Inflammatory macrophage (primary cell): ENCODE measurements at regions not wholly inside any gene's neighbourhood (a gene's known extent, or its start where the extent isn't known, plus 50 kb on each side); places are given as distances from the start of the nearest gene placed in this dataset.
"Not testable (repeated sequence)": the region's sequence is repeated elsewhere in the genome, so short reads cannot be mapped to it uniquely, and the experiment has no call there.

Source experiments
- DNase-seq, 2 donors: peaks; one replicate each; pipeline ENCODE4 v3.0.0-alpha.2; 2020 to 2022

DNA sequence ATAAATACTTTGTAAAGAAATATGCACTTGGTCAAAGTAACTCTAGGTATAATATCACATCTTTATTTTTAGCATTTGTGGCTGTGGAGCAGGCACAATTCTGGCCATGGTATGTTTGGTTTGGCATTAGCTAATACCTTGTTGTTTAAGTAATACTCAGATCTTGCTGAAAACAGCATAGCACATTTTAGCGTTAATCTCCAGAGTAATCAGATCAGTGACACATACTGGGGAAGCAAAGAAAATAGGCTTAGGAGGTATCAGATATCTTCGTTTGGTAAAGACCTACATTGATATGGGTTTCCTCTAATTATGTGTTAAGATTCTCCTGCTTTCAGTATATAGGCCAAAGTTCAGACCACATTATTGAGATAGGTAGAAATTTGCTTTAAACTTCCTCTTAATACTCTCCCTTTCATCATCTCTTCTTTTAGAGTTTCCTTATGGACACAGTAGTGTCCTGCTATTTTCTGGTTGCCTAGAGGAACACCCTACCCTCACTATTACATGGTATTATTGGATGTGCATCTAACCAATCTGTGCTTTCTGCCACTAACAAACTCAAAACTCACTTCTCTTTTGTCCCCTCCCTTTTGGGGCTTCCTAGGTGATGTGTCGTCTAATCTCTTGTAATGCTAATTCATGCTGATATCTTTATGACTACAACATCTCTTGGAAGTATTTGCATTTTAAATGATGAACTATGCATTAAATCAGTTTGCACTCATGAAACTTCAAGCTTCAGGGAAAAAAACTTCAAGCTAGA, 437.3 kb upstream of the ADAMTSL1 start:
- DNase-seq, result no peak

DNA sequence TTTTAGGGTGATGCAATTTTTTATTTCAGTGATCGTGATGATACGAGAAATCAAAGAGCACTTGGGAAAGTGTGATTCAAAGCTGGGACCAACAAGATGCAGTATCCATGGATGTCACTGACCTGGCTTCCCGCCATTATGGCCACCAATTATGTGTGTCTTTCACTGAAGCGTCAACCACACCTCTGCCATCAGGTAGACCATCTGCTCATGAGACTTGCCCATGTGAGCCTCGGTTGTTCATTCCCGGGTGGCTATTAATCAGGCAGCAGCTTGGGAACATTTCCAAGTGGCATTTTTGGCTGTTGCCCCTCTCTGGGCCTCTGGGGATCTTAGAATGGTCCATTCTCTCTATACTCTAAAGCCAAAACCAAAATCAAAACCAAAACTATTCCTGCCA, 436.0 kb upstream of the ADAMTSL1 start:
- DNase-seq, result no peak

DNA sequence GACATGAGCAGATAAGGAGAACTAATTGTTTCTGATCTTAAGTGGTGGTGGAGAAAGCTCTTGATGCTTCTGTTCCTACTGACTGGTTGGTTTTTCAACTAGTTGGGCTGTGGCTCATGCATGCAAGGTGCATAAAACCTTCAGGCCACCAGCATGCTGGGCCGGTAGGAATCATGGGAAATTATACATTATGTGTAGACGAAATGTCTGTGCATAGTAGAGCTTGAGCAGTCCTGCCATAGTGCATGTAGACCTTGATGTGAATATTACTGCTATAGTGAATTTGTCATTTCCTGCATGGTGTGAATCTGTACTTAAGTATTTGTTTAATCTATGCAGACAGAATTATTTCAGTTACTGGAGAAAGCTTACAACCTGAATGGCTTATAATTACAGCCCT, 433.6 kb upstream of the ADAMTSL1 start:
- no peak for DNase-seq

DNA sequence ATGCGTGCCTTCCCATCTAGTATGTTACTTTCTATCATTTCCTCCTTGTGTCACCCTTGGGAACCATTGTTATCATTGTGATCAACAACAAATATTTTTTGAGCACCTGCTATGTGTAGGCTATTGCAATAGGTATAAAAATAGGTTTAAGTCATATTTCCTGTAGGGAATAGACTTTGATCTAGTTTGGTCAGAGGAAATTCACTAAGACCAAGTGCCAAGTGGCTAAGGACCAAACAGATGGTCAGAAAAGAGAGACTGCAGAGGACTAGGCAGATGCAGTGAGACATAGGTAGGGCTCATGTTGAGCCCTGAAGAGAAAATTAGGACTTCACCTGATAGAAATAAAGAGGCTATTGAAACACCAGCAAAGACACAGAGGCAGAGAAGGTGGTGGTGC, 430.0 kb upstream of the ADAMTSL1 start:
- no peak for DNase-seq

DNA sequence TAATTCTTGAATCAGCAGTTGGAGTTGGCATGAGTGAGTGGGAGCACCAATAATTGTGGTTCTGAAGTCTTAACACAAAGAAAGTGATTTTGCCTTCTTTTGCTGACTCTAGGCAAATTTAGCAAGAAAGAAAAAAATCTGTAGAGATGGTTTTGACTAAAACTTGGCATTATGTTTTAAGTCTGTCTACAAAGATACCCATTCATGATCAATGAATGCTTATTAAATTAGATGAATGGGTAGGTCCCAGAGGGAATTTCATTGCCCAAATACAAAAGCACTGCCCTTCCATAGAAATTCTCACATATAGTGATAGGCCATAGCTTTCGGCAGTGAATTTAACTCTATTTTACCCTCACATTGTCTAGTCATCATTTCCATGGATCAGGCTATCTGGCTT, 428.6 kb upstream of the ADAMTSL1 start:
- DNase-seq, result no peak

DNA sequence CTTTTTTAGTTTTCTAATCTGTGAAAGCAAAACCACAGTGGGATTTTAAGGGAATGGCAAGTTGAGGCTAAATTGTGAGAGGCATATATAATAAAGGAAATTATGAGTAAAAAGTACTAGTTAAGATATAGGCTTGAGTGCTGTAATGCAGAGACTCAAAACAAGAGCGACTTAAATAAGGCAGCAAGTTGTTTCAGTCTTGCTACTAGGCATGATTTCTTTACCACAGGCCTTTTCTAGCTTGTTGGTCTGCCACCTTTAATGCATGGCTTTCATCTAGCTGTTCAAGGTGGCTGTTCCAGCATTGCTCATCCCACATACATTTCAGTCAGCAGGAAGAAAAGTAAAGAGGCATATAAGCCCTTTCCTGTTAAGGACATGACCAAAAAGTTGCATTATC, 427.9 kb upstream of the ADAMTSL1 start:
- no peak for DNase-seq

DNA sequence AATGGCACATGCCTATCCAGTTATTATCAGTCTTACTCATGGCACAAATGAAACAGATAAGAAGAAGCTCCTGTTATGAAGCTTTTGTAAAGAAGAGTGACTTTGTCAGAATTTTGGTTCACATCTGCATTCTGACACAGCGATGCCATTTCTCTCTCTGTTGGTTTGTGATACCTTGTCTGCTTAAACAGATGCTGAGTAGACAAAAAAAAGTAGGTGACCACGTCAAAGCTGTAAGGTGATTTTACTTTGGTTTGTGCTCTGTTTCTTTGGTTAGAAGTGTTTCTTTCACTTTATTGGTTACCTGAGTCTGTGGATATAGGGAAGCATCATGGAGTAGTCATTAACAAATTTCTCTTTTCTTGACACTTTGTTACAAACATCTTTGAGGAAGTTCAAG, 422.3 kb upstream of the ADAMTSL1 start:
- DNase-seq, result no peak

DNA sequence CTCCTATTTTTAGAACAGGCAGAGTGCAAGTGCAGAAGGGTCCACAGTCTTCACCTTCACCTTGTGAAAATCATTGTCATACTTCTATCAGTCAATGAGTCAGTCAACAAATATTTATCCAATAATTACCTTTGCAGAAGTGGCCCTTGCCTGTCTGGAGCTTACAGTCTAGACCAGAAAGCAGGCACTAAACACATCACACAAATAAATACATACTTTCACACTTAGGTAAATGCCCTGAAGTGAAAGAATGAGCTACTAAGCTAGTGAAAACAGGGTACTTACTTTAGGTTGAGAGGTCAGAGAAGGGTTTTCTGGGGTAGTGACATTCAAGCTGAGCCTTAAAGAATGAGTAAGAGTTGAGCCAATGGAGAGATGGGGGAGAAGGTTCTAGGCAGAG, 421.9 kb upstream of the ADAMTSL1 start:
- DNase-seq, result no peak

DNA sequence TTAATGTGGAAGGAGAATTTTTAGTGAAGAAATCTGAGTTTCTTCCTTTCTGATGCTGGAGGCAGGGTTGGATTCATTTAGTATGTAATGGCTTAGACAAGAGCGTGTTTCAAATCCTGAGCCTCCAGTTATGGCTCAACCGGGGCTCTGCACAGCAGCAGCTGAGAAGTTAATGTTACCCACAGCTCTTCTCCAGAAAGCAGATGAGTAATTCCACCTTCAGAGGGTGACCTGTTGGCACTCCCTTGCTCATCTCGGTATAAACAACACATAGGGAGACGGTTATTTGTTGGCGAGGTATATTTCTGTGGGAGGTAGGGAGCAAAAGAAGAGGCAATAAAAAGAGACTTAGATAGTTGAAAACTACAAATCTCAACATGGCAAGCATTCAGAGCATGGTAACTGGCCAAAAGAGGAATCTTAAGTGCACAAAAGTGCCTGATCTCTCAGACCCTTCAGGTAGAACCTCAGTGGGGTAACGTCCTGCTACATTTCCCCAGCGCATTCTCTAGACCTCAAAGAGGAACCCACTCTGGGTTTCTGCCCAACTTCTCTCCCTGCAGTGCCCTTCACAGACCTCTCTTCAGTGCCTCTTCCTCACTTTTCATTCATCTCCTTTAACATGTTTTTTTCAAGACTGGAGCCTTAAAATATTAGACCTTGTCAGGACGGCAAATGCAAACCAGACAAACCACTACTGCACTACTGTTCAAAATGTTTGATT, 417.5 kb upstream of the ADAMTSL1 start:
- DNase-seq, result no peak

DNA sequence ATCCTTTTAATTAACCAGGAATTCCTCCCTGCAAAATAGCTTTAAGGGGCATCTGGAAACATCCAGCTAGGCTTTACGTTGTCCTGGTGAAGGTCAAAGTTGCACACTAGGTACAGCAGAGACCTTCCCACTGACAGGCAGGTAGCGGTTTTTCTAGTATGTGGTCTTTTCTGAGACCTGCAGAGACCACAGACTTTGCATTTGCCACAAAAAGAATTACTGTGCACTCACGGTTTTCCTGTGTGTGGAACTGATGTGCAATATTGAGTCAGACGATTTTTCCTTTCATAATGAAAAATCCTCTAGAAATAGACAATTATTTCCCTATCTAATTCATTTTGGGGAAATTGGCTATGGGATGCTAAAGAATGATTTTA, 417.0 kb upstream of the ADAMTSL1 start:
- no peak for DNase-seq

DNA sequence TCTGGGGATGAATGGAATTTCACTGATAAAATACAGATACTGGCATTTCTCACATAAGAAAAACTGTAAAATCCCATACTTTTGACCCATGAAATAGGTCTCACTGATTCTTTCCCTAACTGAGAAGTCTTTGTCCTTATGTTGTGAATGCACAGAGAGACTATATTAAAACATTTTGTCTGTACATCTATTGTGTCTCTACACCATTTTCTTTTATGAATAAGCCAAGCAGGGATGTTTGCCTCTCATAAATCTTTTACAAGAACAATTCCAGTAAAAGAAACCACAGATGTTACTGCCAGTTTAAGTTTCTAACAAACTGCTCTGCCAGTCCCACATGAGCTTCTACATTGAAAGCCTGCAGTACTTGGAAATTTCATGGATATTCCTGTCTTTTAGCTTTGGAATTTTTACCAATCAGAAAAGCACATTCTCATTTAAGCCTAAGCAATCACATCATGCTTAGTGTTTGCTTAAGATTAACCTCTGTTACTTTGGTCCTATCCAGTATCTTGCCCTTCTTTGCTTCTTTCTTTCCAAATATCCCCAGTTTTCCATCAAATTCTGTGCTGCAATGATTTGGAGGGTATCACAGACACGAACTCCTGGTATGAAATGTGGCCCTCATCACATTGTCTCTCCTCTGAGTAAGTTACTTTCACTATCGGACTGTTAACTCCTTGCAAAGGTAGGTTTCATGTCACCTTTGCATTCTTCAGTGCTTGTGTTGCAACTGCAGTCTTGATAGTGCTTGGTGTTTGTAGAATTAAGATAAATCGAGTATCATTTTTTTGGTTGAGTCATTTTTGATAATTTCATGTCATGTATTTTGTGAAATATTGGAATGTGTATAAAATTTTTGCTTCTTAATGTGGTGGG, 415.1 kb upstream of the ADAMTSL1 start:
- DNase-seq, result no peak

DNA sequence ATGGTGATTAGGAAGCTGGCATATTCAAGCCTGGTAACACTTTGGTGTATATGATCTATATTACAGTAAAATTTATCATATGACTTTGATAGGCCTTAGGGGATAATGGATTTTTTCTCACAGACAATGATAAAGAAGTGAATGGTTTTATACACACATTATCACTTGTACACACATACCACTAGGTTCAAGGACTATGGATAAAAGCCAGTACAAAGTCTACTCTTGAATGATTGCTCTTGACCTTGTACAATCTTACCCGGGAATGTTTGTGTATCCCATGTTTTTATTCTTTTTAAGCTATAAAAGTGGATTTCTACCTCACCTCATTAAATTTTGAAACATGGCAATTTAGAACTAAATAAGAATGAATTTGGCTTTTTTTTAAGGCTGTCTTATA, 414.5 kb upstream of the ADAMTSL1 start:
- no peak for DNase-seq

DNA sequence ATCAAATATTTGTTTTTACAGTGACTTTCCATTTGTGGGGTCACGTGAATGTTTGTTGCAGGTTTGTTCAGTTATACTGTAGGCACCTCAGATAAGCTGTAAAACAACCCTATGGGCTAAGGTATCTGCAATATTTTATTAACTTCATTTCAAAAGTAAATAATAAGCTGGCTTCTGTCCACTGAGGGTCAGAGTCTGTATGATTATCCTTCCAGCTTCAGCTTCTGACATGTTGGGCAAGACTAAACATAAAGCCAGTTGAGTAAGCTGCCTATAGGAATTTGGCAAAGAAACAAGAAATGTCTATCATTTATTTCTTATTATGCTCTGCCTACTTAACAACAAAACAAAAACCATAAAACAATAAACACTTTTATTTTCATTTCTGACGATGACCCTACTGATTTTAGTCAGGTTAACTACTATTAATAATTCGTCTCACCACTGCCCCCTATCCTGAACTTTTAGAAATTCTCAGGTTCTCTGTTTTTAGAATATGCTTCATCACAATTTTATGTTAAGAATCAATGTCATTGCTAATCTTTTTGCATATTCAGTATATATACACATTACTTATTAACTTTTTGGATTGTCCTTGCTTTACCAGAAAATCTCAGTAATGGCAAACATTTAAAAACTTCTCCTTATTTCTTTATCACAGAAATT, 413.6 kb upstream of the ADAMTSL1 start:
- no peak for DNase-seq

DNA sequence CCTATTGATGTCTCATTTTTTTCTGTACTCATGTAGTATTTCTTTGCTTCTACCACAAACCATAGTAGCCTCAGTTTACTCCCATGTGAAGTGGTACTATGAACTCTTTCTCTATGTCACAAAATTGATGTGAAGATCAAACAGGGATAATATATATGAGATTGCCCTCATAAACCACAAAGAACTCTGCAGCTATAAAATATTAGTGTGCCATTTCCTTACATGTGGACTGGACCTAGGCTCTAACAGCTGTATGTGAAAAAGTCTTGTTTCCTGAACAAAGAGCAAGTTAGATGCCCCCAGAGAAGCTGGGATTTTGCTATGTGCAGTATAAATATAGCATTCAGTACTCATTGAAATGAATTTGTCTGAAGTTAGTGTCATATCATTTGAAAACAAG, 412.6 kb upstream of the ADAMTSL1 start:
- no peak for DNase-seq

DNA sequence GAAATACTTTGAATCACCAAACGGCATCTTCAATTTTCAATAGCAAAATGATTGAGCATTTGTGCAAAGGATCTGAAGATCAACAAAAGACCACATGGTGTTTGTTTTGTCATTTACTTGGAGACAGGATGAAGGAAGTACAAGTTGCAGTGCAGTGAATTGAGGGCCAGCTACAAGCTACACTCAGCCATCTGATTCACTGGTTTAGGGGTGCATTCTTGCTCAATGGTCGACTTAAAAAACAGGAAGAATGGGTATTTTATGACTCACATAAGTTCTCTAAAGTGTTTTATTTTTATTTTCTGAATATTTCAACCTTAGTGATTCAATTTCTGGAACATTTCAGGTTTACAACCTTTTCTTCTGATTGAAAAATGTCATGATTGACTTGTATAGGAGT, 412.1 kb upstream of the ADAMTSL1 start:
- DNase-seq, result peak; percentile 12 to 24

DNA sequence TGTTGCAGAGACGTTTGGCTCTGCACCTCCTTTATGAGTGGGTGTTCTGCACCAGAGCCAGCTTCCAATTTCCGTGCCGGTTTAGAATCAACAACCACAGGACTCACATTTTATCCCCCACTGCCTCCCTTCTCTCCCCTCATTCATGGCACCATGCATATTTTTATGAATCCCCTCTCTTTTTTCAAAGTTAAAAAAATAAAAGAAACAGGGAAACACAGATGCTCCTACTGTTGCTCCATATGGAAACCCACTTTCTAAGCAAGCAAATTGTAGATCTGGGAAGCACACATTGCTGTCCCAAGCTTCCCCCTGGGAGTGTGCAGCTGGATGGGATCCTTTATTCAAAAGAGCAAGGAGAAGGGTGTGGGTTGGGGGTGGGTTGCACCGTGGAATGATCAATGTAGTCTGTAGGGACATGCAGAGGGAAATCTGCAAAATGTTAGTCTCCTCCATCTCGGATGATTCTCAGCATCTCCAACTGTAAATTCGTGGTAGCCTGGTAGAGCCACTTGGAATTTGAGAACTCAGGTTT, 410.0 kb upstream of the ADAMTSL1 start:
- no peak for DNase-seq

DNA sequence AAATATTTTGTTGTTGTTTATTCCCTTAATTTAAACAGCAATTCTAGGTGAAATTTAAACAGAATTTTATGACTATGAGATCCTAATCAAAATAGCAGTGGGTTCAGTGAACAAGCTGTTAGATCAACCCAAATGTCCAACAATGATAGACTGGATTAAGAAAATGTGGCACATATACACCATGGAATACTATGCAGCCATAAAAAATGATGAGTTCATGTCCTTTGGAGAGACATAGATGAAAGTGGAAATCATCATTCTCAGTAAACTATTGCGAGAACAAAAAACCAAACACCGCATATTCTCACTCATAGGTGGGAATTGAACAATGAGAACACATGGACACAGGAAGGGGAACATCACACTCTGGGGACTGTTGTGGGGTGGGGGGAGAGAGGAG, 407.3 kb upstream of the ADAMTSL1 start:
- DNase-seq, result not testable (repeated sequence)

DNA sequence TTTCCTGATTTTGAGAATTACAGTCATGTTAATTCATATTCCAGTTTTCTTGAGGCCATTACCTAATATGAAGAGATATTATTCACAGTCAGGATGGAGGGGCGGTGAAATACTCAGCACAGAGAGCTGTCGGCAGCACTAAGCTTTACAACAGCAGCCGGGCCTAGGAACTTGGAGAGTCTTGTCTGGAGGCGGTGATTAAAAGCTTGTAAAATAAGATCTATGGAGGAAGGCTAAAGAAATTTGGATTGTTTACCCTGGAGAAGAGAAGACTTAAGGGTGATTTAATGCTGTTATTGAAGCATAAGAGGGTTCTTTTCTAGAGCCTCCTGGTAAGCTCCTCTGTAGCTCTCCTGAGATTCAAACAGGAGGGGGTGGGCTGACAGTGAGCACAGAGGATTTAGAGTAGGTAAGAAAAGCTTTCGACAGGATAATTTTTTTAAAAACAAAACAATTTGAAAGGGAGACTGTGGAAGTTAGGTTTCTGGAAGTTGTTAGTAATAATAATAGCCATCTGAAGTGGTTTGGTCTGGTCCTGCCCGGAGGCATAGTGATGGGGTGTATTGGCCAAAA, 406.3 kb upstream of the ADAMTSL1 start:
- DNase-seq, result no peak

DNA sequence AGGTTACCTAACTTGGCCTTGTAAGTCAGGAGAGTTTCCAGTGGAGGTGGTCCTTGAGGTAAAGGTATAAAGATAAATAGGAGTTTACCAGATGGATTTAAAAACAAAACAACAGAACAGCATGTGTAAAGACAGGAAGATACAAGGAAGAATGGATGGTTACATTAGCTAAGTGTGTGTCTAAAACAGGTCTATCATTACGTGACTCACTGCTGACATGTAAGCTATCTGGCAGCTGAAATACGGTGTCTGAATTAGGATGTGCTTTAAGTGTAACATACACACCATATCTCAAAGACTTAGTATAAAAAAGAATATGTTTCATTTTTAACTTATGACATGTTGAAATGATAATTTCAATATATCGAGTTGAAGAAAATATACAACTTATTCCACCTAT, 405.1 kb upstream of the ADAMTSL1 start:
- DNase-seq, result no peak

DNA sequence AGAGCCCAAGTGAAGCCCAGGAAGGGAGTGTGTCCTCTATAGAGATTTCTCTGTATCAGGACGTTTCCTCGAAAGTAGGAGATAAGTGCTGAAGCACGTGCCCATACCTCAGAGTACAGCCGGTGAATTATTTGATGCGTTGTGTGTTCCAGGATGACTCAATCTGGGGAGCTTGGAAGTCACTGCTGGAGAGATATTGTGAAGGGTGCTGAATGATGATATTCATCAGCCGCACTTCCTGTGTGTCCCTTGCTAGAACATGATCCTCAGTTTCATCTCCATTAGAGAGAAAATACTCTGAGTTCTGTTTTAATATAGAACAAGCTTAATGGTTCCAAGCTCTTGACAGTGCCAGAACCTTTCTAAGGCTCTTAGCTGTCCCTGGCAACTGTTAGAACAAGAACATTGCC, 402.3 kb upstream of the ADAMTSL1 start:
- DNase-seq, result no peak

DNA sequence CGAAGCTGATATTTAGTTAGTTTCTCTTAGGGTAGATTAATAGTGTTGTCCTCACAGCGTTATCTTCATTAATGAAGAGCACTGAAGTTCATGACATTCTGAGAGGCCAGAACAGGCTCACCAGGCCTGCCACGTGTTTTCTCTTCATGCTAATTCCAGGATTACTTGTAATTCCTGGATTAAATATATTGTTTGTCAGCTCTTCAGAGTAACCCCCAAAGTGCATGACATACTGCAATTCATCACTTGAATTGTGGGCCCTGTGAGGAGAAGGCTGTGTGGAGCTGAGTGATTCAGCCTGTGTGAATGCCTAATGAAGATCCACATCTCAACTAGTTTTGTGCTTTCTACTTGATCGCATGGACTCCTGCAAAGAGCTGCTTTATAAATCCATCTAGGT, 401.0 kb upstream of the ADAMTSL1 start:
- DNase-seq, result no peak

DNA sequence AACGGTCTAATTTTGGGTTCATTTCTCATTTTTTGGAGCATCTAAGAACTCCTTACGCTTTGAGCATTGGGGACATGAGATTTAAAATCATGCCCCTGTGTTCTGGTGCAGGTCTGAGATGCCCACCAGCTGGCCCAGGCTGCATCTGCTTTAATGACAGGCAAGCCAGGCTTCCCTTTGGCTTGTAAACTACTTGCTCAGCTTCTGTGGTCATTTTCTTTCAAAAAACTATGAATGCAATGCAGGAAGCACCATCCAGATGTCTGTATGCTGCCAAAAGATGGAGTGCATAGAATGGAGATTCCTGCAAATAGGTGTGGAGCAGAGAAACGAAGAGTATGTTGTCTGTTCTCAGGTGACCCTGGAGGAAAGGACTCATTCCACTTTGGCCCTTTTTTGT, 399.9 kb upstream of the ADAMTSL1 start:
- no peak for DNase-seq
